ENCODE measurements at regions not wholly inside any gene's neighbourhood (a gene's known extent, or its start where the extent isn't known, plus 50 kb on each side); places are given as distances from the start of the nearest gene placed in this dataset.

- H3K9ac ChIP-seq (ENCODE audit: low read length), result no peak overlapping the region
- no peaks in the 10 kb centered on the region for H4K20me1 ChIP-seq (ENCODE audit: insufficient read depth, low read length)
- no peak for TF ChIP-seq CTCF (IDR thresholded peaks at IDR 0.05; ENCODE audit: low read length)
- TF ChIP-seq EZH2 (IDR thresholded peaks at IDR 0.05; ENCODE audit: borderline replicate concordance, low read length), result no peak
- no peaks in the 10 kb centered on the region for H3F3A ChIP-seq (ENCODE audit: insufficient read depth, low read length)
- no peaks in the 10 kb centered on the region for H3K36me3 ChIP-seq (ENCODE audit: insufficient read depth, low read length)
- no peak overlapping the region for H3K4me3 ChIP-seq (ENCODE audit: low read depth, low read length, poor library complexity, severe bottlenecking)
- H3K27ac ChIP-seq (ENCODE audit: low read depth, low read length, poor library complexity, severe bottlenecking), result no peak overlapping the region
- no peaks in the 10 kb centered on the region for H3K79me2 ChIP-seq (ENCODE audit: insufficient read depth, low read length)
- H3K4me2 ChIP-seq (ENCODE audit: low read length), result no peak overlapping the region
- H3K9me3 ChIP-seq (ENCODE audit: low read length), result no peaks in the 10 kb centered on the region
- H3K27me3 ChIP-seq (ENCODE audit: insufficient read depth, low read length), result no peaks in the 10 kb centered on the region
- no peak overlapping the region for H2AFZ ChIP-seq (ENCODE audit: low read length)
- no peaks in the 10 kb centered on the region for H3K4me1 ChIP-seq (ENCODE audit: insufficient read depth, low read length, severe bottlenecking)
- no peaks in the 10 kb centered on the region for H3K9me2 ChIP-seq (ENCODE audit: low read depth, low read length)
Observed at GRCh38 chrX:17917945-17918577, 57.0 kb upstream of the RAI2 start.

- Histone ChIP-seq H3K27ac (ENCODE audit: low read depth, low read length, poor library complexity, severe bottlenecking) (no peak overlapping the region), H3K4me3 (ENCODE audit: low read depth, low read length, poor library complexity, severe bottlenecking) (no peak overlapping the region), H3F3A (ENCODE audit: insufficient read depth, low read length) (no peaks in the 10 kb centered on the region), H3K36me3 (ENCODE audit: insufficient read depth, low read length) (no peaks in the 10 kb centered on the region), H3K9me2 (ENCODE audit: low read depth, low read length) (no peaks in the 10 kb centered on the region), H3K4me1 (ENCODE audit: insufficient read depth, low read length, severe bottlenecking) (no peaks in the 10 kb centered on the region), H3K4me2 (ENCODE audit: low read length) (no peak overlapping the region), H3K9me3 (ENCODE audit: low read length) (no peaks in the 10 kb centered on the region), H3K27me3 (ENCODE audit: insufficient read depth, low read length) (no peaks in the 10 kb centered on the region), H3K9ac (ENCODE audit: low read length) (no peak overlapping the region), H3K79me2 (ENCODE audit: insufficient read depth, low read length) (no peaks in the 10 kb centered on the region), H2AFZ (ENCODE audit: low read length) (no peak overlapping the region), H4K20me1 (ENCODE audit: insufficient read depth, low read length) (no peaks in the 10 kb centered on the region)
- TF ChIP-seq CTCF (IDR thresholded peaks at IDR 0.05; ENCODE audit: low read length) (no peak), EZH2 (IDR thresholded peaks at IDR 0.05; ENCODE audit: borderline replicate concordance, low read length) (no peak)
Observed at GRCh38 chrX:17913801-17914200, 52.7 kb upstream of the RAI2 start.

All from OCI-LY1 (cell line).